Renal cortex interstitium (tissue), 11 donors: ENCODE measurements at regions not wholly inside any gene's neighbourhood (a gene's known extent, or its start where the extent isn't known, plus 50 kb on each side); places are given as distances from the start of the nearest gene placed in this dataset.

ENCODE experiments used
- DNase-seq, 11 donors: peaks; one replicate each; pipeline ENCODE4 v3.0.0-alpha.2; 2013; ENCODE audit warnings: low read depth in 9 of 11, low spot score in 4 of 11; ENCODE audit errors: extremely low read depth in 1 of 11

DNA sequence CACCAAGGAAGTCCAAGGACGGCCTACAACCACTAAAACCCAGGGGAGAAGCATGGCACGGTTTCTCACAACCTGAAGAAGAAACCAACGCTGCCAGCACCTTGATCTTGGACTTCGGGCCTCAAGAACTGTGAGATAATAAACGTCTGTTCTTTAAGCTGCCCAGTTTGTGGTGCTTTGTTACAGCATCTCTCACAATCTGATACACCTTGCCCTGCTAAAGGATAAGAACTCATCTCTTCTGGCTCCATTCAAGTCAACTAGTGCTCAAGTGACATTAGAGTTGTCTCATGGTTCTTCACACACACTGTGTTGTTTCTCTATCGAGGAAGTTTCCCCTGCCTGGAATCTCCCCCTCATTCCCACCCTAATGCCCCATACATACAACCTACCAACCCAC, 314.4 kb upstream of the RUNX1 start:
- DNase-seq, result no peak

GRCh38 chr21:35361988-35362387, 312.9 kb upstream of the RUNX1 start:
- no peak for DNase-seq

DNA sequence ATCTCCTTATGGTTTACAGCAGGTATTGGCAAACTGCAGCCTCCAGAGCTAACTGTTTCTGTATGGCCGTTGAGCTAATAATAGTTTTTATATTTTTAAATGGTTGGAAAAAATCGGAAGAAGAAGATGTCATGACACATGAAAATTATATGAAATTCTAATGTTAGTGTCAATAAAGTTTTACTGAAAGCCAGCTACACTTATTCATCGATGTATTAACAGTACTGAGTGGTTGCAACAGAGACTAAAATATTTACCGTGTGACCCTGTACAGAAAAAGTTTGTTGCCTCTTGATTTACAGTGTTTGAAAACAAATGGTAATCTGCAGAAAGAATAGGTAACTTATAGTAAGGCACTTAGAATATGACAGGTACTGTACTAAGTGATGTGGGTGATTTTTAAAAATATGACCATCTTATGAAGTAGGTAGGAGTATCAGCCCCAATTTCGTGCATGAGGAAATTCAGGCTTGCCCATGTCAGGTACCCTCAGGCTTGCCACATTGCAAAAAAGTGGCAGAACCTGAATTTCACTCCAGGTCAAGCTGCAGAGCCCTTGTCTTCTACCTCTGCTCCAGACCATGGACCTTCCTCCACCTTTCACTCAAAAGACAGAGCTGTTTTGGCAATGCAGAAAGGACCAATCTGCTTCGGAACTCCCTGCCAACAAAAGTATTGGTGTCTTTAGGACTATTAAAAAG, 311.9 kb upstream of the RUNX1 start:
- DNase-seq, result no peak

DNA sequence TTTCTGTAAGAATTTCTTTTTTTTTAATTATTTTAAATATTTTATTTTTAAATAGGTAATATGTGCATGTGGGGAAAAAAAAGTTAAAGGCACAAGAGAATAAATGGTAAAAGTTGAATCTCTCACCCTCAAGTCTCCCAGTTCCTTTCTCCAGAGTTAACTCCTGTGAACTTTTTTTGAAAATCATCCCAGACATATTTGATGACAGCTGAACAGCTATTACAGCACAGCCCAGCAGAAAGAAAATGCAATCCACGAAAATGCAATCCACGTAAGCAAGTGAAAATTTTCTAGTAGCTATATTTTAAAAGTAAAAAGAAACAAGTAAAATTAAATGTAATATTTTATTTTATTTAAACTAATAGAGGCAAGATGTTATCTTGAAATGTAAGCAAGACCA, 310.0 kb upstream of the RUNX1 start:
- no peak for DNase-seq

DNA sequence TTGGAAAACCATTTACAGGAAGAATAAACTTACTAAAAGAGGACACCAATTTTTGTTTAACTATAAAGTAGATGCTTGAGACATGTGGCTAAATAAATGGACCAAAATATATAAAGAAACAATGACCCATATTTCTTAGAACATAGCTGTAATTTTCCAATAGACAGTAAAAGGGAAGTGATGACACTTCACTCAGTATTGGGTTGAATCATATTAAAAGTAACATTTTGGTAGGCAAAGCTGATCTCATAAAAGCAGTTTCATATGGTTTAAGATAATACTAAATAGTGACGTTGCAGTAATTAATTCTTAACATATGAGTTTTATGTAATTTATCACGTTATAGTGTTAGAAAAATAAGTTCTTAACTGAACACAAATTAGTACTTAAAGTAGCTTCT, 308.9 kb upstream of the RUNX1 start:
- no peak for DNase-seq

DNA sequence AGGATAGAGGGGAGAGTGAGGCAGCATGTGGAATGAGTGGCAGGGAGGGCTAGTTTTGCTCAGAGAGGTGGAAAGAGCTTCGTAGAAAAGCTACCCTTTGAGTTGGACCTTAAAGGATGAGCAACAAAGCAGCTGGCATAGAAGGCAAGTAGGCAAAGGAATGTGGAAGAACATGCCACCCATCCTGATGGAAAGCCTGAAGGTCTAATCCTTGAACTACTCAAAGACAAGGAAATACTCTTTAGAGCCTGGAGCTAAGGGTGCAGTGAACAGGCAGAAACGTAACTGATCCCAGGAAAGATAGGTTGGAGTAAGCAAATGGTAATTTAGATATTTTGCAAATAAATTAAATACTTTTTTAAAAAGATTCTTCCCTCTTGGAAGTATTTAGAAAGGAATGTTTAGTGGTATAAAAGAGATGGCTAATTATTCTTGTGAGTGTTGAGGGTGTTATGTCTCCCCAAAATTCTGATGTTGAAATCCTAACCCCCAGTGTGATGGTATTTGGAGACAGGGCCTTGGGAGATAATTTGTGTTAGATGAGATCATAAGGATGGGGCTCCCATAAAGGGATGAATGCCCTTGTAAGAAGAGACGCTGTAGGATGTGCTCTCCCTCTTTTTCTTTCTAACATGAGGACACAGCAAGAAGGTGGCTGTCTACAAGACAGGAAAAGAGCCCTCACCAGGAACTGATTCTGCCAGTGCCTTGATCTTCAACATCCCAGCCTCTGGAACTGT, 308.1 kb upstream of the RUNX1 start:
- no peak for DNase-seq

DNA sequence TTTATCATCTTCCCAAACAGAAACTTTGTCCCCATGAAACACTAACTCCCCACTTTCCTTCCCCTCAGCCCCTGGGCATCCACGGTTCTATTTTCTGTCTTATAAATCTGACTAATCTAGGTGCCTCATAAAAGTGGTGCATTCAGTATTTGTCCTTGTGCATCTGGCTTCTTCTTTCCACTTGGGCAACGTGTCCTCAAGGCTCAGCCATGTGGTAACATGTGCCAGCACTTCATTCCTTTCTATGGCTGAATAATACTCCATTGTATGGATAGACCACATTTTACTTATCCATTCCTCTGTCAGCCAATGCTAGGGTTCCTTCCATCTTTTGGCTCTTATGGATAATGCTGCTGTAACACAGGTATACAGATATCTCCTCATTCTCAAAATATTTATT, 305.0 kb upstream of the RUNX1 start:
- no peak for DNase-seq

GRCh38 chr21:35352793-35353192, 303.7 kb upstream of the RUNX1 start:
- no peak for DNase-seq

- DNase-seq, result no peak
Observed at GRCh38 chr21:35352066-35352770, 303.1 kb upstream of the RUNX1 start.

- DNase-seq, result no peak
Observed at GRCh38 chr21:35351434-35351833, 302.3 kb upstream of the RUNX1 start.

- DNase-seq, result no peak
Observed at GRCh38 chr21:35350965-35351364, 301.9 kb upstream of the RUNX1 start.

GRCh38 chr21:35349376-35350080, 300.4 kb upstream of the RUNX1 start:
- DNase-seq, result no peak

GRCh38 chr21:35348686-35349085, 299.6 kb upstream of the RUNX1 start:
- no peak for DNase-seq

- DNase-seq, result no peak
Observed at GRCh38 chr21:35346697-35347096, 297.6 kb upstream of the RUNX1 start.

DNA sequence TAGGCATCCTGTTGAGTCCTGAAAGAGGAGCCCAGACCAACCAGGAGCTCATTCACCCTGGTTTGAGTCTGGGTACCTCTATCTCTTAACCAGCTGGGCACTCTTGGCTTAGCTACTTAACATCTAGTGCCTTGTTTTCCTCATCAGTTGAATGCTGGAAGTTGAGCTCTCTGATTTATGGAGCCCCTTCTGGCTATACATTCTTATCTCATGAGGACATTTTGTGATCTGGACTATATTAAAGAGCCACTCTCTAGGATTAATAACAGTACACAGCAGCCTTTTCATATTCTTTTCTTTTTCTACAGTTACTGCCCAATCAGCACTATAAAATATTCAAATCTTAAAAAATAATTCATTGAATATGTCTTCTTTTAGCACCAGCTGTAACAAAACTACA, 296.9 kb upstream of the RUNX1 start:
- DNase-seq, result no peak

DNA sequence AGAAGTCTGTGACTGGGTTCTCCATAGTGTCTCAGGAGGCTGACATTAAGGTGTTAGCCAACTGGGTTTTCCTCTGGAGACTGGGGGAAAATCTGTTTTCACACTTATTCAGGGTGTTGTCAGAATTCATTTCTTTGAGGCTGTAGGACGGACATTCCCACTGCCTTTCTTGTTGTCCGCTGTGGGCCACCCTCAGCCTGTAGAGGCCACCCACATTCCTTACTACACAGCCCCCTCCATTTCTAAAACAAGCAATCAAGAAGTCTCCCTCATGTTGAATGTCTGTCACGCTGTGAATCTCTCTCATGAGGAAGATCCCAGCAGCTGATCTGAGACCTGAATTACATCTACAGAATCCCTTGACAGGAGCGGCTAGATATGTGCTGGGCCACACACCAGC, 295.5 kb upstream of the RUNX1 start:
- no peak for DNase-seq

GRCh38 chr21:35343046-35343819, 294.1 kb upstream of the RUNX1 start:
- no peak for DNase-seq

DNA sequence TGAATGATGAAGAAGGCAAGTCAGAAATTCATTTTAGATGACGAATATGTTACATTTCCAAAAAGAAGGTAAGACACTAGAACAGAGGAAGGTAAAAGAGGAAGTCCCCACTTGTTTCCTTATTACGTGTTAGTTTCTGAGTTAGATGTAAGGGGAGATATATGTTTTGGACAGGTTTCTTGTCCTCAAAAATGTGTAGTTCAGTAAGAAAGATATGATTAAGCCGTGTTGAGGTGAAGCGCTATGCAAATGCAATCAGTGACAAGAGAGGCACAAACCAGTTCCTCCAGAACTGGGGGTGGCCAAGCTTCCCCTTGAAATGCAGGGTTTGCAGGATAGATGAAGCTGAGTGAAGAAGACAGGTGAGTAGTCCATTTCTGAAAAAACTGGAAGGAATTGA, 293.3 kb upstream of the RUNX1 start:
- no peak for DNase-seq

DNA sequence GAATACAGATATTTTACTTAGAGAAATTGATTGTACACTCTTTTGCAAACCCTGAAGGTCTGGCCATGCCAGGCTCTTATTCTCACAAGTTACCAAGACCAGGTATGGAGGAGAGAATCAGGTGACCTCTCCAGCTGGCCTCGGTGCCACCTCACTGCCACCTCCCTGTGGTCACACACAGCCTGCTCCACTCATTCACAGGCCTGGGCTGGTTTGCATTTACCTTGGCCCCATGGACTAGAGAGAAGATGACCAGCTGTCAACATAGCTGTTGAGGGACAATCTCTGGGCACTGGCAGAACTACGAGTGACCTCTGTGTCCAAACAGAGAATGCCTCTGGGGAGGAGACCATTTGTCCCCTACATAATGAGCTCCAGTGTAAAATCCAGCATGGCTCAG, 291.2 kb upstream of the RUNX1 start:
- no peak for DNase-seq
